Kidney (tissue), 13 donors: ENCODE measurements at regions not wholly inside any gene's neighbourhood (a gene's known extent, or its start where the extent isn't known, plus 50 kb on each side); places are given as distances from the start of the nearest gene placed in this dataset.

ENCODE experiments used
- DNase-seq, 5 donors: peaks; one replicate each; pipeline ENCODE4 v3.0.0-alpha.2; 2013 to 2020
- FAIRE-seq: peaks from 2 replicates; lab custom pipeline; 2012; peaks lifted over from hg19 to GRCh38; lab: Jason Lieb, UNC
- H3K27ac ChIP-seq, 2 donors: one replicate each; pipeline ENCODE4 v1.7.0; 2013; ENCODE audit warnings: low read depth in 2 of 2, low read length in 2 of 2, inconsistent platforms in 1 of 2
- H3K27me3 ChIP-seq: one replicate; pipeline ENCODE4 v1.7.1; 2013; ENCODE audit warnings: low read length, inconsistent platforms; ENCODE audit not compliant: control insufficient read depth, insufficient read depth
- H3K36me3 ChIP-seq, 3 donors: one replicate each; pipeline versions ENCODE4 v1.7.0 to v1.7.1; 2013; ENCODE audit warnings: low read length in 3 of 3, control low read depth in 1 of 3, inconsistent platforms in 1 of 3; ENCODE audit not compliant: insufficient read depth in 3 of 3, control insufficient read depth in 2 of 3
- H3K4me1 ChIP-seq, 3 donors: one replicate each; pipeline versions ENCODE4 v1.7.0 to v1.7.1; 2013; ENCODE audit warnings: low read length in 3 of 3, inconsistent platforms in 1 of 3, low read depth in 1 of 3; ENCODE audit not compliant: control insufficient read depth in 2 of 3, insufficient read depth in 2 of 3
- H3K4me3 ChIP-seq, 3 donors: one replicate each; pipeline versions ENCODE4 v1.7.0 to v1.8.1; 2013; ENCODE audit warnings: low read length in 3 of 3, control low read depth in 1 of 3, inconsistent platforms in 1 of 3
- H3K9ac ChIP-seq, 3 donors: one replicate each; pipeline versions ENCODE4 v1.7.0 to v1.7.1; 2013; ENCODE audit warnings: low read length in 3 of 3, control low read depth in 1 of 3, inconsistent platforms in 1 of 3
- H3K9me3 ChIP-seq, 3 donors: one replicate each; pipeline versions ENCODE4 v1.7.0 to v1.7.1; 2013; ENCODE audit warnings: low read length in 3 of 3, control low read depth in 1 of 3, inconsistent platforms in 1 of 3; ENCODE audit not compliant: control insufficient read depth in 2 of 3, insufficient read depth in 1 of 3
- CTCF ChIP-seq: IDR thresholded peaks from 3 replicates; pipeline ENCODE4 v1.5.1; 2012; ENCODE audit warnings: mild to moderate bottlenecking, moderate library complexity, borderline replicate concordance; ENCODE audit not compliant: insufficient read depth; ENCODE audit errors: extremely low read depth
- intact Hi-C: fragments of 100-400 bp; cut with DNase I; formaldehyde crosslinking; loops from one replicate; pipeline ENCODE4 v1.11.1; 2022
- donor health status: control.
- donor health status: control.
- donor health status: control.
- donor health status: control.
- donor health status: control.
- donor health status: DM: yes; HTN: yes; CAD: no.
- donor health status: Normal renal cell carcinoma (clear cell type).

- Histone ChIP-seq H3K27me3 (no peaks in the 10 kb centered on the region), H3K4me3 (no peak overlapping the region), H3K36me3 (no peaks in the 10 kb centered on the region), H3K9ac (no peak overlapping the region), H3K27ac (no peak overlapping the region), H3K9me3 (no peaks in the 10 kb centered on the region), H3K4me1 (no peaks in the 10 kb centered on the region)
- intact Hi-C loops: no loop called here
- DNase-seq (no peak), FAIRE-seq (no peak)
- no peak for TF ChIP-seq CTCF
Measured at GRCh38 chr1:220327106-220327505, 54.9 kb upstream of the RAB3GAP2 start.

- no peaks in the 10 kb centered on the region for H3K9me3 ChIP-seq
- DNase-seq (no peak), FAIRE-seq (no peak)
- no peak for TF ChIP-seq CTCF
- H3K4me1 ChIP-seq: no peaks in the 10 kb centered on the region
- H3K9ac ChIP-seq: no peak overlapping the region
- no peak overlapping the region for H3K4me3 ChIP-seq
- intact Hi-C loops: no loop called here
- H3K27ac ChIP-seq: no peak overlapping the region
- H3K27me3 ChIP-seq: no peaks in the 10 kb centered on the region
- H3K36me3 ChIP-seq: no peaks in the 10 kb centered on the region
Measured at GRCh38 chr1:220326578-220326977, 54.3 kb upstream of the RAB3GAP2 start.

- TF ChIP-seq CTCF: no peak
- no peaks in the 10 kb centered on the region for H3K4me1 ChIP-seq
- H3K4me3 ChIP-seq: no peak overlapping the region
- intact Hi-C loops: no loop called here
- H3K27me3 ChIP-seq: no peaks in the 10 kb centered on the region
- H3K27ac ChIP-seq: no peak overlapping the region
- FAIRE-seq (no peak), DNase-seq (no peak)
- H3K9me3 ChIP-seq: no peaks in the 10 kb centered on the region
- no peak overlapping the region for H3K9ac ChIP-seq
- no peaks in the 10 kb centered on the region for H3K36me3 ChIP-seq
Measured at GRCh38 chr1:220325306-220325995, 53.2 kb upstream of the RAB3GAP2 start.

GRCh38 chr1:220323717-220324116, 51.5 kb upstream of the RAB3GAP2 start:
- H3K4me3 ChIP-seq: no peak overlapping the region
- no peaks in the 10 kb centered on the region for H3K36me3 ChIP-seq
- FAIRE-seq (no peak), DNase-seq (no peak)
- intact Hi-C loops: no loop called here
- no peaks in the 10 kb centered on the region for H3K9me3 ChIP-seq
- no peak overlapping the region for H3K27ac ChIP-seq
- TF ChIP-seq CTCF: no peak
- no peak overlapping the region for H3K9ac ChIP-seq
- no peaks in the 10 kb centered on the region for H3K4me1 ChIP-seq
- no peaks in the 10 kb centered on the region for H3K27me3 ChIP-seq
